ENCODE measurements at regions not wholly inside any gene's neighbourhood (a gene's known extent, or its start where the extent isn't known, plus 50 kb on each side); places are given as distances from the start of the nearest gene placed in this dataset.

DNA sequence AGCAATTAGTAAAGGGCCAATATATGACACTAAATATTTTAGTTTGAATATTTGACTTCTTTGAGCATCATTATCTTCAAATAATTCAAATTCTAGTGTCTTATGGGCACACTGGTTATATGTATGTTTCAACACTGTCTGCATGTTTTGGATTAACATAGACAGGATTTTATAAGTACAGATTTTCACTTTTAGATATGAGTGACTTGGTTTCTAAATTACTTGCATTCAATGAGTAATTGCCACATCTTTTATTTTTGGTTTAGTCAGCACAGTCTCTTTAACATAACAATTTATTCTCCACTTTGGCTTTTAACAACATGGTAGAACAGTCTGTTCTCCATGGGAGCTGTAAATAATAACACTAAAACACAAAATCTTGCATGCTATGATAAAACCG, 674.8 kb downstream of the TBL1XR1 start:
- DNase-seq = no peak
- in situ Hi-C loops (cut with MboI; ENCODE audit: low pct_unique_long_range_greater_than_20kb, low sequenced_read_pairs) = no loop called here

DNA sequence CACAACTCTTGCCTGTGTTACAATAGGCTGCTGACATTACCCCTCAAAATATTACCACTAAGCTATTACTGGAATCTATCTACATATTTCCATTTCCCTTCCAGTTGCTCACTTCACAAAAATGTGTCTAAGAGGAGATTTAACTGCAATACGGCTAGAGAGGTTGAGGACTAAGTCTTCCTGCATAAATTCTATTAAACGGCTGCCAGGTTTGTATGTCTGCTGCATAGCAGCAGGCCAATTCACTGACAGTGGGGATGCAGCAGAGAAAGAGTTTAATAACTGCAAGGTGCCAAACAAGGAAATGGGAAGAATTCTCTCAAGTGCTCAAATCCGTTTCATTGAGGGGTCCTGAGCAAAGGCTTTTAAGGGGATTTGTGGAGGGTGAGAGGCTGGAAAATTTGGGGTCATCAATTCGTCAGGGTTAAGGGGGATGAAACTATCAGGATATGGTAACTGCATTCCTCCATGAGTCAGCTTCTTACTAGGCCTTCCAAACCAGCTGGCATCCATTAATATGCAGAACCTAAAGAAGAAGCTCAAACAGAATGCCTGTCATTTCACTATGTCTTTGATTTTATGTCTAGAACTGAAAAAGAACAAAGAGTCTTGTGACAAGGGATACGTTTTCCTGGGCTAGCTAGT, 675.6 kb downstream of the TBL1XR1 start:
- DNase-seq = no peak
- in situ Hi-C loops (cut with MboI; ENCODE audit: low pct_unique_long_range_greater_than_20kb, low sequenced_read_pairs) = no loop called here

DNA sequence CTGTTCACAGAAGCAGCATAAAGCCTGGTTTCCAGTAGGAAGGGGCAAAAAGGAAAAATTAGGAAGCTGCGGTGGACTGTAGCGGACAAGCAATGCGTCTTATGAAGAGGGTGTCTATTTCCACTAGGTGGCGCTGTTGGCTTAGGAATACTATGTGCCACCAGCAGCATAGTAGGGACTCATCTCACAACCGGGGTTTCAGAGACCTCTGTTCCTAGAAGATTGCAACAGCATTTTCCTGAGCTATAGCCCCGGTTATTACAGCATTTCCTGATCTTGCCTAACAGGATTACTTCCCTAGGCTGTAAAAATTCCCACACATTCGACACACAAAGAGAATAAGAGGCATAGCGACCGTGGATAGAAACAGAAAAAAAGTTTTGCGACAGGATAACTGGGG, 683.0 kb downstream of the TBL1XR1 start:
- in situ Hi-C loops (cut with MboI; ENCODE audit: low pct_unique_long_range_greater_than_20kb, low sequenced_read_pairs) = no loop called here
- DNase-seq = peak; percentile 74

DNA sequence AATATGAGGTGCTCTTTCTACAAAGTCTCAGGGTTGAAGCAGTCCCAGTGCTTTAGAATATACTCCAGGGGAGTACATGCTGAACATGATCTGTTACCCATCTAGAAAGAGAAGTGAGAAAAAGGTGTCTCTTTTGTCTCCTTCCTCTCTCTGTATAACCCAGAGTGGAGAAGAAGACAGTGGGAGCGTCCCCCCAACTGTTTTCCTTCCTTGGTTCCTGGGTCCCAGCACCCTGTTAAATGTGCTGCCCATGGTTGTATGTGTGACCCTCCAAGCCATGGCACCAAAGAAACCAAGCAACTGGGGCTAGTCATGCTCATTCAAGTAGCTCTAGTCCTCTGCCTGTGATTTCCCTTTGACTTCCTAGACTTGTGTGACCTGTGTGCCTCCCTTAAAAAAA, 683.7 kb downstream of the TBL1XR1 start:
- DNase-seq = no peak
- in situ Hi-C loops (cut with MboI; ENCODE audit: low pct_unique_long_range_greater_than_20kb, low sequenced_read_pairs) = no loop called here

DNA sequence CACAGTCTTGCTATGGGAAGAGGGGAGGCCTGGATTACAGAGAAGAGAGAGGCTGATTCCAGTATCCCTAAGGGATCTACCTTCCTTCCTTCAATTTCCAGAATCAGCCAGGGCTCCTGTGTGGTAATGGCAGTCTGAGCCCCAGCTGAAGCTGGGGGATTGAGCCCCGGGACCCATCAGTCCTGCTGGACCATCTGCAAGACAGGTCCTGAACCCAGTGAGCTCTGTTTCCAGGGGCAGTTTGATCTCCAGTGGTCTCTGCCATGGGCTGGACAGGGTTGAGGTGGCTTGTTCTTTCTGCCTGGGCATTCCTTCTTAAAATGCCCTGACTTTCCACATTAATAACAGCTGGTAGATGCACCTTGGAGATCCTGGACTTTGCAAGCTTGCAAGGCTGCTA, 685.2 kb downstream of the TBL1XR1 start:
- in situ Hi-C loops (cut with MboI; ENCODE audit: low pct_unique_long_range_greater_than_20kb, low sequenced_read_pairs) = no loop called here
- no peak for DNase-seq

DNA sequence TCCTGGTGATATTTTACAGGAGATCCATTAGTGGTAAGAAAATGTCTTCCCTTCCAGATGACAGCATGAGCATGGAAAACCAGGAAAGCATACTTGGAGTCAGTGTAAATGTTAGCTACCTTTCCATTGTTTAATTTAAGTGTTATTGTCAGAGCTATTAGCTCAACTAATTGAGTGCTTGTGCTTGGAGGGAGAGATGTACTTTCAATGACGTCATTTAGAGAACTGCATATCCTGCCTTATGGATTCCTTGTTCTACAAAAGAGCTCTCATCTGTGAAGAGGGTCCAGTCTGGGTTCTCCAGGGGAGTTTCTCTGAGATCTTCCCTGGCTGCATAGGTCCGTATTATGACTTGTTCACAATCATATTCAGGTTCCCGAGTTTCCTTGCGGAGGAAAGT, 687.2 kb downstream of the TBL1XR1 start:
- in situ Hi-C loops (cut with MboI; ENCODE audit: low pct_unique_long_range_greater_than_20kb, low sequenced_read_pairs) = no loop called here
- DNase-seq = no peak

DNA sequence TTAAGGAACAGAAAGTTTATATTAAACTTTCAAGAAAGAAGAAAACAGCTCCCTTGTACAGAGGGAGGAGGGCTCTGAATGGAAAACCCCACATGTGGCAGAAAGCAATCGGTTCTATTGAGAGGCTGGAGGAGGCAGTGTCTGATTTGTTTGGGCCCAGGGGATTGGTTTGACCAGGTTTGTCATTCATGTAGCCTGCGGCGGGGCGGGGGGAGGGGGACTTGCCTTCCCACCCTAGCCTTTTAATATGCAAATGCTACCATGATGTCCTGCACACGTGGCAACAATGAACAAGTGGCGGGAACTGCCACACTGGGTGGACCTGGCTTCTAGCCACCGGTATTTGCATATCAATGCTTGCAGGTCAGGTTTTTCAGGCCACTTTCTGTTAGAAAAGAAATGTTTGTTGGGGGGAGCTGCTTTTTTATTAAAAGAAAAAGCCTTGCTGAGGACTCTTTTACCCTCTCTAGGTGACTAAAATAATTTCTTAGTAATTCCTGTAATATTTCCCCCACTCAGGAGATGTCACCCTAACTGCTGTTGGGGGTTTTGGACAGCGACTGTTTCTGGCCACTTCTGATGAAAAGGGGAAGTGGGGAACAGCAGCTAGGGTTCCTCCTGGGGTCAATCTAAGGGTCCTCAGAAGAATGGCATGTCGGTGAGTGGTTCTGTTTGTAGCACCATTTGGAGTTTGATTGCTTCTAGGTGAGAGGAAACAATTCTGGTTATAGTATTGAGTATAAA, 691.2 kb downstream of the TBL1XR1 start:
- DNase-seq = no peak
- in situ Hi-C loops (cut with MboI; ENCODE audit: low pct_unique_long_range_greater_than_20kb, low sequenced_read_pairs) = no loop called here

DNA sequence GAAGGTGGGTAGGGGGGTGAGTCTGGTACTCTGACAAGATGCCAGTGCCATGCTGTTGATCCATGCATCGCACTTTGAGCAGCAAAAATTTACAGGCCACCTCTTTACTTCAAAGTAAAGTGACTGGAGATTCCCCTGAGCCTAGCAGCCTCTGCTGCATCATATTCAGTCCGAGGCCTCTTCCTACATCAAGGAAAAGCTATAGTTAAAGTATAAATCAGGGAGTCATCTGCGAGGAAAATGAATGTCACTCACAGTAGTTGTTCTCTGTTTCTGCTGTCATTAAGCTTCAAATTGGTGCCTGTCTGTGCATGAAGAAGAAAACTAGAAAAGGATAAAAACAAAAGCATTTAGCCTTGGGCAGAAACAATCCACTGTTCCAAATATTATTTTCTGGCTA, 706.2 kb downstream of the TBL1XR1 start:
- in situ Hi-C loops (cut with MboI; ENCODE audit: low pct_unique_long_range_greater_than_20kb, low sequenced_read_pairs) = no loop called here
- DNase-seq = no peak

DNA sequence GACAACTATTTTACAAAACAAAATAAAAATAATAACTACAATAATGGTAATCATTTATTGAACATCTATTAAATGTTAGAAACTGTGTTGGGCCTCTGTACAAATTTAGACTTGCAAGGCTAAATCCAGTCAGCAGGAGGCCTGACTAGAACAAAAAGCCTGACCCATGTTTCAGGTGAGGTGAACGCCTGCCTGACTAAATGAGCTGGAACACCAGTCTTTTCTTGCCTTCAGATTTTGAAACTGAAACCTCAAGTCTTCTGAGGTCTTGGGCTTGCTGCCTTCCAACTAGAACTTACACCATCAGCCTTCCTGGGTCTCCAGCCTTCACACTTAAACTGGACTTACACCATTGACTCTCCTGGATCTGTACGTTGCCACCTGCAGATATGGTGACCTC, 706.9 kb downstream of the TBL1XR1 start:
- in situ Hi-C loops (cut with MboI; ENCODE audit: low pct_unique_long_range_greater_than_20kb, low sequenced_read_pairs) = no loop called here
- DNase-seq = no peak

DNA sequence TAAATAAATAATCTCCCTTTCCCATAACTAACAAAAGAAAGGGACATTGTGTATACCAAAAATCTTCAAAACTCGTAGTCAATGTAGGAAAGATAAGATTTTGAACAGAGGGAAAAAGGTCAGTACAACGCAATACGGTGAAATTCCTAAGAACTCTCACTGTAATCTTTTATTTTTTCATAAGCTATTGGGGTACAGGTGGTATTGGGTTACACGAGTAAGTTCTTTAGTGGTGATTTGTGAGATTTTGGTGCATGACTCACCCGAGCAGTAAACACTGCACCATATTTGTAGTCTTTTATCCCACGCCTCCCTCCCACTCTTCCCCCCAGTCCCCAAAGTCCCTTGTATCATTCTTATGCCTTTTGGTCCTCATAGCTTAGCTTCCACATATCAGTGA, 718.0 kb downstream of the TBL1XR1 start:
- in situ Hi-C loops (cut with MboI; ENCODE audit: low pct_unique_long_range_greater_than_20kb, low sequenced_read_pairs) = no loop called here
- DNase-seq = no peak

DNA sequence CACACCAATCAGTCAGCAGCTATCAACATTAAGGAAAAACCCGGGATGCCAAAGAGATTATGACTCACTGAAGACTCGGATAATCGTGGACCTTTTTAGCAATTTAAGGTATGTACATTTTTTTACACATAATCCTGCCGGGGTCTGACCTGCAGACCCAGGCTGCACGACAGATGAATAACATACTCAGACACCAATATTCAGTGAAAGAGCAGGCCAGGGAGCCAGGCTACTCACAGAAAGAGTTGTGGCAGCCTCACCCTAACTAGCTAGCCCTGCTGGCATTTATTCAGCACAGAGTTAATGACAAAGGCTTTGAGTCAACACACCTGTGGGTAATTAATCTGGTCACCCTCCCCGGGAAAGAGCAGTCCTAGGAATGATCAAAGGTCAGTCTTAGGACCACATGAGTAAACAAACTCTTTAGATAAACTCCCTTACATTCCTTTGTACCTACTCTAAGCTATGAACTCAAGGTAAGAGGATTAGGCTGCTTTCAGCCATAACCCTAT, 727.5 kb downstream of the TBL1XR1 start:
- DNase-seq = no peak

DNA sequence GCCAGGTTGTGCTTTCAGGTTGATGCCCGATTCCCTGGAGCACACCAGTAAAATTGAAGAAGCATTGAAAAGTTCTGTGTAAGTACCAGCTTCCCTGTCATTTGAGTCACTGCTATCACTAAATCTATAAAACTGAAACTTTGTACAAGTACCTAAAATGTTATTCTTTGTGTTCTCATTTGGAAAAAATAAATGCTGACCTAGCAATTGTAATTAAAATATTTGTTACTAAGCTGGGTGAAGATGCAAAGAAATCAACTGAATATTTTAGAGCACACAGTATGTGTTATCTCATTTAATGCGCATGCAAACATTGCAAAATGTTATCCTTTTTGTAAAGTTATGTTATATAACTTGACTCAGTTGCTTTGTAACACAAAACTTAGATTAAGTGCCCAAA, 733.7 kb downstream of the TBL1XR1 start:
- in situ Hi-C loops (cut with MboI; ENCODE audit: low pct_unique_long_range_greater_than_20kb, low sequenced_read_pairs) = no loop called here
- DNase-seq = no peak

More for the DNA sequence above, 727.5 kb downstream of the TBL1XR1 start:
- in situ Hi-C loops (cut with MboI; ENCODE audit: low pct_unique_long_range_greater_than_20kb, low sequenced_read_pairs) = no loop called here

DNA sequence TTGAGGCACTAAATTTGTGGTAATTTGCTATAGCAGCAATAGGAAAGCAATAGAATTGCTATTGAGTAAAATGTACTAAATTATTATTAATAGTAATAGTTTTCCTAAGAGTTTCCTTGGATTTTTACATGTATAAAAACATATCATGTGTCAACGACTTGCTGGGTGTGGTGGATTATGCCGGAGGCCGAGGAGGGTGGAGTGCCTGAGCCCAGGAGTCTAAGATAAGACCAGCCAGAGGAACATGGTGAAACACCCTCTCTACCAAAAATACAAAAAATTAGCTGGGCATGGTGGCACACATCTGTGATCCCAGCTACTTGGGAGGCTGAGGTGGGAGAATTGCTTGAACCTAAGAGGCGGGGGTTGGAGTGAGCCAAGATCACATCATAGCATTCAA, 749.9 kb downstream of the TBL1XR1 start:
- no peak for DNase-seq
- in situ Hi-C loops (cut with MboI; ENCODE audit: low pct_unique_long_range_greater_than_20kb, low sequenced_read_pairs) = loop anchor here (5.0 kb wide), 1 partner anchor 430 kb away; no protein-coding TSS in a partner anchor

DNA sequence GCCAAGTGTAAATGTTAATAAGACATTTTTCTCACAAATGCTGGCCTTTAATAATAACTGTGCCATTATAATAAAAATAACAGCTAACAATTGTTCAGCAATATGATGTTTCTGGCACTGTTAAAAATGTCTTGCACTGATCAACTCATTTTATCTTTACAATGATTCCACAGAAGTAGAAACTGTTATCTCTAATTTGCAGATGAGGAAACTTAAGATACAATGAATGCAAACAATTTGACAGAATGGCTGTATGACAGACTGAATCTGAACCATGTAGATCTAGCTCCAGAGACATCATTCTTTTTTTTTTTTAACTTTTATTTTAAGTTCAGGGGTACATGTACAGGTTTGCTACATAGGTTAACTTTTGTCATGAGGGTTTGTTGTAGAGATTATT, 755.0 kb downstream of the TBL1XR1 start:
- in situ Hi-C loops (cut with MboI; ENCODE audit: low pct_unique_long_range_greater_than_20kb, low sequenced_read_pairs) = no loop called here
- no peak for DNase-seq

DNA sequence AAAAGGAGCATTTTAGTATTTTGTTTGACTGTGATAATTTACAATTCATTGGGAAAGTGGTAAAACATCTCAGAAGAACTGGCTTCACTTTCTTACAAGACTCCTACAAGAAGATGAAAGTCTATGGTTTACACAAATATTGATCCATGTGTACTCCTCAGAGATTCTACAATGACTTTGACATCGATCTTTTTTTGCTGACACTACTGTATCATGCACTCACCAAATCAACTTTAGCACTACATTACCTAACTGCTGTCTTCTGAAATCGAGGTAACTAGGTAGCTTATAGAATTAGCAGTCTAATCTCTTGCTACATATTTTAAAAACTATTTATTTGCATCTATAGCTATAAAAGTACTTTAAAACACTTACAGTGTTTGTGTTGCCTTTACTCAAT, 757.6 kb downstream of the TBL1XR1 start:
- in situ Hi-C loops (cut with MboI; ENCODE audit: low pct_unique_long_range_greater_than_20kb, low sequenced_read_pairs) = no loop called here
- DNase-seq = no peak

DNA sequence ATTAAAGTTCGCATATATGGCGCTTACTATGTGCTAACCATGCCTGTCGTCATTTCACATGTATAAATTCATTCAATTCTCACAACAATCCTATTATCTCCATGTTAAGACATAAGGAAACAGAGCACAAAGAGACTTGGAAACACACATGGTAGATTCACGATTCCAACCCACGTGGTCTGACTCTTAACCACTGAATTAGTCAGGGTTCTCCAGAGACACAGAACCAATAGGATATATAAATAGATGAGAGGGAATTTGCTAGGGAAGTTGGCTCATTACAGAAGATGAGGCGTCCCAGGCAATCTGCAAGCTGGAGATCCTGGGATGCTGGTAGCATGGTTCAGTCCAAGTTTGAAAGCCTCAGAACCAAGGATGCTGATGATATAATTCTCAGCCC, 765.3 kb downstream of the TBL1XR1 start:
- in situ Hi-C loops (cut with MboI; ENCODE audit: low pct_unique_long_range_greater_than_20kb, low sequenced_read_pairs) = no loop called here
- no peak for DNase-seq

DNA sequence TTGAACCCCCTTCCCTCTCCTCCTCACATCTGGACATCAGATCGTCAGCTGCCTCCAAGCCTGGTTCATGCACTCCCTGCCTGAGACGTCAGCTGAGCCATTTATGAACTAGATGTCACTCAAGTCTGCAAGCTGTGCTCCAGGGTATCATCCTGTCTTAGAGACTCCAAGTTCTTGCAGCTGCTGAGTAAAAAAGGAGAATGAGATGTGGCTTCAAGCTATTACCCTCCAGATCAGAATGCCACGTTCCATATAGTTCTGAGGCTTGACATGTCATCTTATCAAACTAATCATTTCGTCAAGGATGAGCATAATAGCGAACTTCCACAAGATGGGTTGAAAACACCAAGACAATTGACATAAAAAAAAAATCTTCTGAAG, 766.3 kb downstream of the TBL1XR1 start:
- no peak for DNase-seq
- in situ Hi-C loops (cut with MboI; ENCODE audit: low pct_unique_long_range_greater_than_20kb, low sequenced_read_pairs) = no loop called here

DNA sequence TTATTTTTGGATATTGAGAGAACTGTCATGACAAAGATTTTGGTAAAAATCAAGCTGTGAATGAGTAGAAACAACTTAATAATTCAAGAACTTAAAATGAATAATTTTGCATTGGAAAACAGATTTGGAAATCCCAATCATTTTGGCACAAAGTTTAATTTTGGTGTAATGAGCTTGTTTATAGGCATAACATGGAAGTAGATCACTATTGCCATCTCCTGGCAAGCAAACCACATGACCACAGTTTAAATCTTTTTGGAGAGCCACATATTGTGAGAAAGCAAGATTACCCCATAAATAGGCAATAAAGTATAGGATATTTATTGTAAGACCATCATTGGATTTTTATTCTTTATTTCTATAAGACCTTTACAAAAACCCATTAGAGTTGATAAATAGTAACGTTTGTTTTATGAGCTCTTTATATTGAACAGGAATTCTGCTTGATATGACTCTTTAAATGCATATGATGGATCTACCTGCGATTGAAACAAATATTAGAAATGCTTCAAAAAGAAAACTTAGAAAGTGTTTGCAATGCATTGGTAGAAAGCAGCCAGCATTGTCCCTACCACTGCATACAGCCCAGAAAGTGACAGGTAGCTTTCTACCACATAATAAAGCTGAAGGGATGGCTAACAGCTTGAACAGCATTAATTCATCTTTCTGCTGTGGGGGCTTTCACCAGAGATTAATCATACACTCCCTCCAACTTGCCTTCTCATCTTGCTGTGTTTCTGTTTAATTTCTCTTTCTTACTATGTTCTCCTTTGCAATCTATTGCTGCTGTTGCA, 766.8 kb downstream of the TBL1XR1 start:
- peak; percentile 32 for DNase-seq
- in situ Hi-C loops (cut with MboI; ENCODE audit: low pct_unique_long_range_greater_than_20kb, low sequenced_read_pairs) = no loop called here

DNA sequence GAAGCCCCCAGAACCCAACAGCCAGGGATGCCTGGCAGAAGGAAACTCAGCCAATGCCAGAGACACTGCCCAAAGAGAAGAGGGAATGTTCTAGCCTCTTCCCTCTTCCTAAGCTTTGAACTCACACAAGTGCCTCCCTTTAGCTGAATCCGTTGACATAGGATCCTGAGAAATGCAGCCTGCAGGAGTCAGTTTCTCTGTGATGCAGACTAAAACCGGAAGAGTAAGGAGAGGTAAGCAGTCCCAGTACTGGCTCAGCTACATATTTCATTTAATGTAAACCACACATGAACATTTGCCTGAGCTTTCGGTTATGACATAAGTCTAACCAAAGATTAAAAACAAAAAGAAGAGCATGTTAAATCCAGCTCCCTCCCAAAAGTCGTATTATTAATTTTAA, 768.7 kb downstream of the TBL1XR1 start:
- in situ Hi-C loops (cut with MboI; ENCODE audit: low pct_unique_long_range_greater_than_20kb, low sequenced_read_pairs) = no loop called here
- no peak for DNase-seq

DNA sequence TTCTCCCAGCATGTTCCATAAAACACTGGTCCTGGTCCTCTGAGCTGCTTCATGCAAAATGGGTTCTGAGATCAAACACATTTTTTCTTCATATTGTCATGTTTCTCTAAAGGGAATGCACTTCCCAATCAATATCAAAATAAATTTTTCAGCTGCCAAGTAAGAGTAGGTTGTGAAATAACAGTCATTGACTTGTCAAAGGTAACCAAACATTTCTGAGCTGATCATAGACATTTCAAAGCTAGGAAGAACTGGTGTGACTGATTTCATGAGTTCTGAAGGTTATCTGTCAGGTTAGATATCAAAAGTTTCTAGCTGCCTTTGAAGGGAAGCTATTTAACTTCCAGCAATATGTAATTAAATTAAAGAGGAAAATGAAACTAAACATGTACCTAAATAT, 770.9 kb downstream of the TBL1XR1 start:
- DNase-seq = no peak
- in situ Hi-C loops (cut with MboI; ENCODE audit: low pct_unique_long_range_greater_than_20kb, low sequenced_read_pairs) = no loop called here
